Neuronal stem cell (in vitro differentiated cells): ENCODE measurements at regions not wholly inside any gene's neighbourhood (a gene's known extent, or its start where the extent isn't known, plus 50 kb on each side); places are given as distances from the start of the nearest gene placed in this dataset.

Experiments
- DNase-seq: peaks from one replicate; pipeline ENCODE4 v3.0.0-alpha.2; 2013; ENCODE audit warnings: low spot score
- H2AFZ ChIP-seq: one replicate; pipeline ENCODE4 v1.6.1; 2013; ENCODE audit warnings: mild to moderate bottlenecking, low read length, inconsistent platforms
- H2AK5ac ChIP-seq: 2 replicates; pipeline ENCODE4 v1.6.1; 2013; ENCODE audit warnings: low read depth, mild to moderate bottlenecking, inconsistent platforms, low read length, moderate library complexity, mixed read lengths
- H2BK120ac ChIP-seq: 2 replicates; pipeline ENCODE4 v1.6.1; 2013; ENCODE audit warnings: low read depth, mild to moderate bottlenecking, inconsistent platforms, low read length, moderate library complexity, mixed read lengths
- H2BK12ac ChIP-seq: one replicate; pipeline ENCODE4 v1.6.1; 2013; ENCODE audit warnings: low read length, inconsistent platforms
- H2BK15ac ChIP-seq: 2 replicates; pipeline ENCODE4 v1.6.1; 2013; ENCODE audit warnings: mild to moderate bottlenecking, low read length, inconsistent platforms, mixed read lengths
- H2BK5ac ChIP-seq: one replicate; pipeline ENCODE4 v1.6.1; 2013; ENCODE audit warnings: inconsistent platforms, mild to moderate bottlenecking, low read length, moderate library complexity
- H3K14ac ChIP-seq: one replicate; pipeline ENCODE4 v1.6.1; 2013; ENCODE audit warnings: low read length, inconsistent platforms
- H3K18ac ChIP-seq: 2 replicates; pipeline ENCODE4 v1.6.1; 2013; ENCODE audit warnings: low read length, inconsistent platforms
- H3K23ac ChIP-seq: 2 replicates; pipeline ENCODE4 v1.6.1; 2013; ENCODE audit warnings: low read depth, mild to moderate bottlenecking, mixed read lengths, low read length, inconsistent platforms; ENCODE audit not compliant: poor library complexity
- H3K27ac ChIP-seq: replicated peaks from 3 replicates; pipeline ENCODE4 v1.5.1; 2013; ENCODE audit warnings: low read length, inconsistent platforms
- H3K27me3 ChIP-seq, 3 experiments: 2 replicates each; pipeline ENCODE4 v1.6.1; 2013; ENCODE audit warnings: low read length in 3 of 3, mild to moderate bottlenecking in 2 of 3, inconsistent platforms in 1 of 3, low read depth in 1 of 3, mixed read lengths in 1 of 3, moderate library complexity in 1 of 3; ENCODE audit not compliant: control insufficient read depth in 3 of 3, insufficient read depth in 3 of 3
- H3K36me3 ChIP-seq, 2 donors: replicated peaks in 1 of 2; 2 replicates each; pipeline ENCODE4 v1.6.1; 2013; ENCODE audit warnings: low read length in 2 of 2; ENCODE audit not compliant: control insufficient read depth in 2 of 2, insufficient read depth in 2 of 2
- H3K4ac ChIP-seq: 2 replicates; pipeline ENCODE4 v1.6.1; 2013; ENCODE audit warnings: inconsistent platforms, mild to moderate bottlenecking, low read length, moderate library complexity
- H3K4me1 ChIP-seq, 2 donors: 1 replicate in 1 of 2; 2 replicates in 1 of 2; pipeline ENCODE4 v1.6.1; 2013; ENCODE audit warnings: low read length in 2 of 2, low read depth in 1 of 2; ENCODE audit not compliant: control insufficient read depth in 2 of 2, insufficient read depth in 1 of 2
- H3K4me2 ChIP-seq: one replicate; pipeline ENCODE4 v1.6.1; 2013; ENCODE audit warnings: mild to moderate bottlenecking, low read length, inconsistent platforms; ENCODE audit not compliant: insufficient read depth, poor library complexity, severe bottlenecking
- H3K4me3 ChIP-seq, 2 donors: 2 replicates each; pipeline ENCODE4 v1.5.1; 2013; ENCODE audit warnings: low read length in 2 of 2, mild to moderate bottlenecking in 2 of 2, inconsistent platforms in 1 of 2, moderate library complexity in 1 of 2
- H3K79me1 ChIP-seq: one replicate; pipeline ENCODE4 v1.6.1; 2013; ENCODE audit warnings: low read depth, mild to moderate bottlenecking, inconsistent platforms, low read length, moderate library complexity
- H3K9ac ChIP-seq: one replicate; pipeline ENCODE4 v1.6.1; 2013; ENCODE audit warnings: mild to moderate bottlenecking, low read depth, low read length, inconsistent platforms; ENCODE audit not compliant: poor library complexity
- H3K9me3 ChIP-seq, 2 donors: replicated peaks in 1 of 2; 2 replicates each; pipeline versions ENCODE3 to v1.6.1; 2013; ENCODE audit warnings: low read length in 2 of 2, mild to moderate bottlenecking in 2 of 2, inconsistent platforms in 1 of 2, low read depth in 1 of 2, mixed read lengths in 1 of 2, moderate library complexity in 1 of 2; ENCODE audit not compliant: control insufficient read depth in 2 of 2, insufficient read depth in 1 of 2
- H4K8ac ChIP-seq: one replicate; pipeline ENCODE4 v1.6.1; 2013; ENCODE audit warnings: low read depth, mild to moderate bottlenecking, inconsistent platforms, low read length, moderate library complexity
- H4K91ac ChIP-seq: one replicate; pipeline ENCODE4 v1.6.1; 2013; ENCODE audit warnings: low read length, low read depth, mild to moderate bottlenecking, inconsistent platforms; ENCODE audit not compliant: poor library complexity
- WGBS, 2 donors: extraction: QIAGEN DNeasy Blood & Tissue Kit; methylation state at CpG; one replicate each; pipeline ENCODE4 v1.1.7; 2013; ENCODE audit warnings: missing lambda C conversion rate in 2 of 2, mixed read lengths in 1 of 2; ENCODE audit not compliant: insufficient read length in 2 of 2, insufficient replicate concordance in 1 of 2; ENCODE audit errors: extremely low coverage in 2 of 2; 5-methylcytosine and 5-hydroxymethylcytosine counted together

- Histone ChIP-seq H3K79me1 (no peaks in the 10 kb centered on the region), H3K4me3 (peak overlapping the region in 1 of 2 donors; percentile 49), H3K4me1 (no peaks in the 10 kb centered on the region), H3K9ac (no peak overlapping the region), H2AFZ (peak overlapping the region; percentile 87), H3K9me3 (no peaks in the 10 kb centered on the region), H2BK5ac (no peak overlapping the region), H3K23ac (no peak overlapping the region), H3K27me3 (peaks cover 0 to 3% (median 0%) of the 10 kb centered on the region in 3 experiments), H4K8ac (no peak overlapping the region), H2AK5ac (no peak overlapping the region), H2BK12ac (no peak overlapping the region), H3K27ac (no peak overlapping the region), H3K14ac (no peak overlapping the region), H3K18ac (no peak overlapping the region), H4K91ac (no peak overlapping the region), H2BK120ac (no peak overlapping the region), H3K4me2 (no peak overlapping the region), H3K36me3 (no peaks in the 10 kb centered on the region), H3K4ac (no peak overlapping the region), H2BK15ac (no peak overlapping the region)
- WGBS, 2 donors = no CpG with 5 or more reads among the region's 3 CpGs
- no peak for DNase-seq
These were observed 91.0 kb downstream of the ISX start for GRCh38 chr22:35156945-35157344.

GRCh38 chr22:35158336-35158735 is 92.4 kb downstream of the ISX start:
- no peak overlapping the region for H3K27ac ChIP-seq
- DNase-seq = no peak

GRCh38 chr22:35159343-35159742 is 93.4 kb downstream of the ISX start:
- DNase-seq = no peak
- no peak overlapping the region for H2BK12ac ChIP-seq
- no peak overlapping the region for H3K18ac ChIP-seq
- H3K27ac ChIP-seq = no peak overlapping the region
- no peak overlapping the region for H2BK5ac ChIP-seq
- no peak overlapping the region for H4K8ac ChIP-seq
- WGBS, 2 donors = no CpG with 5 or more reads among the region's 3 CpGs
- no peaks in the 10 kb centered on the region for H3K9me3 ChIP-seq
- no peak overlapping the region for H4K91ac ChIP-seq
- H2AK5ac ChIP-seq = no peak overlapping the region
- no peak overlapping the region for H3K14ac ChIP-seq
- no peaks in the 10 kb centered on the region for H3K4me1 ChIP-seq
- H2BK15ac ChIP-seq = no peak overlapping the region
- H3K4me3 ChIP-seq = no peak overlapping the region
- H3K36me3 ChIP-seq = no peaks in the 10 kb centered on the region
- H3K27me3 ChIP-seq = peaks cover 0 to 3% (median 0%) of the 10 kb centered on the region in 3 experiments
- no peak overlapping the region for H3K9ac ChIP-seq
- H2BK120ac ChIP-seq = no peak overlapping the region
- no peak overlapping the region for H3K4me2 ChIP-seq
- H3K79me1 ChIP-seq = no peaks in the 10 kb centered on the region
- H2AFZ ChIP-seq = no peak overlapping the region
- H3K4ac ChIP-seq = no peak overlapping the region
- H3K23ac ChIP-seq = no peak overlapping the region

More at GRCh38 chr22:35158336-35158735, 92.4 kb downstream of the ISX start:
- H4K8ac ChIP-seq = no peak overlapping the region
- no peaks in the 10 kb centered on the region for H3K36me3 ChIP-seq
- no peak overlapping the region for H2BK120ac ChIP-seq
- H3K4me2 ChIP-seq = no peak overlapping the region
- no peak overlapping the region for H3K23ac ChIP-seq
- H2BK15ac ChIP-seq = no peak overlapping the region
- H3K18ac ChIP-seq = no peak overlapping the region
- no peak overlapping the region for H3K4ac ChIP-seq
- peaks cover 0 to 3% (median 0%) of the 10 kb centered on the region in 3 experiments for H3K27me3 ChIP-seq
- no peaks in the 10 kb centered on the region for H3K79me1 ChIP-seq
- H2BK12ac ChIP-seq = no peak overlapping the region
- no peak overlapping the region for H3K4me3 ChIP-seq
- no peak overlapping the region for H2AK5ac ChIP-seq
- H3K9me3 ChIP-seq = no peaks in the 10 kb centered on the region
- H3K4me1 ChIP-seq = no peaks in the 10 kb centered on the region
- H2AFZ ChIP-seq = no peak overlapping the region
- H2BK5ac ChIP-seq = no peak overlapping the region
- H3K9ac ChIP-seq = no peak overlapping the region
- H3K14ac ChIP-seq = no peak overlapping the region
- no peak overlapping the region for H4K91ac ChIP-seq
- no CpG with 5 or more reads among the region's 7 CpGs for WGBS, 2 donors

- Histone ChIP-seq H4K8ac (no peak overlapping the region), H2BK120ac (no peak overlapping the region), H3K14ac (no peak overlapping the region), H2AK5ac (no peak overlapping the region), H3K27ac (no peak overlapping the region), H2BK15ac (no peak overlapping the region), H2BK12ac (no peak overlapping the region), H3K4me3 (no peak overlapping the region), H3K9ac (no peak overlapping the region), H2AFZ (no peak overlapping the region), H3K36me3 (no peaks in the 10 kb centered on the region), H3K18ac (no peak overlapping the region), H3K79me1 (no peaks in the 10 kb centered on the region), H3K4me1 (no peaks in the 10 kb centered on the region), H3K27me3 (peaks cover 0 to 3% (median 0%) of the 10 kb centered on the region in 3 experiments), H3K4ac (no peak overlapping the region), H3K4me2 (no peak overlapping the region), H2BK5ac (no peak overlapping the region), H4K91ac (no peak overlapping the region), H3K9me3 (no peaks in the 10 kb centered on the region), H3K23ac (no peak overlapping the region)
- no CpG with 5 or more reads among the region's 6 CpGs for WGBS, 2 donors
- no peak for DNase-seq
These were observed 94.3 kb downstream of the ISX start for GRCh38 chr22:35160268-35160667.
